ENCODE measurements at regions not wholly inside any gene's neighbourhood (a gene's known extent, or its start where the extent isn't known, plus 50 kb on each side); places are given as distances from the start of the nearest gene placed in this dataset.

GRCh38 chr18:38023871-38024270 lies 458.3 kb upstream of the CELF4 start:
- Histone ChIP-seq H3K9me3 (ENCODE audit: low read length) (no peaks in the 10 kb centered on the region), H3K27ac (ENCODE audit: low read depth, low read length) (no peak overlapping the region), H3K27me3 (ENCODE audit: insufficient read depth, low read length, poor library complexity, severe bottlenecking) (no peaks in the 10 kb centered on the region), H3K36me3 (ENCODE audit: insufficient read depth, low read length) (no peaks in the 10 kb centered on the region), H3K4me1 (ENCODE audit: insufficient read depth, low read length) (no peaks in the 10 kb centered on the region), H3K4me3 (ENCODE audit: low read length) (no peak overlapping the region)
- ChIA-PET CTCF (no interaction called here), POLR2A (no interaction called here)
- Mint-ChIP-seq H3K9me3 (peaks cover 0 to 23% (median 2%) of the 10 kb centered on the region in 5 donors), H3K4me1 (no peaks in the 10 kb centered on the region), H3K27me3 (no peaks in the 10 kb centered on the region), H3K36me3 (no peaks in the 10 kb centered on the region), H3K27ac (no peak overlapping the region), H3K4me3 (no peak overlapping the region)
- DNase-seq, result no peak

DNA sequence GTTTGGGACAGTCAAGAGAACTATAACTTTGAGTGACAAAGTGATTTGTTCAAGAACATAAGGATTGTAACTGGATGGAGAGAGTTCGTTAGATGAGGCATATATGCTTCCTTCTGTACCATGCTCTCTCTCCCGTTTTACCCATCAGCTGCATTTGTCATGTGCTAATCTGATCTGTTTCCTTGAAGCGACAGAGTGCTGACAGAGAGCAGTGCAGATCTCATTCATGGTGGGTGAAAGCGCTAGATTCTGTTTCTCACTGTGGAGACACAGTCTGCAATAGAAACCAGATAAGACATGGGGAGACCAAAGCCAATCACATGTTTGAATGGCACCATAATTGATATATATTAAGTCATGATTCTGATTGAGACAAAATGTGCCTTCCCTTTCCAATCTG lies 456.6 kb upstream of the CELF4 start:
- CTCF ChIA-PET, result no interaction called here
- Mint-ChIP-seq H3K27ac (no peak overlapping the region), H3K4me3 (no peak overlapping the region), H3K36me3 (no peaks in the 10 kb centered on the region), H3K27me3 (no peaks in the 10 kb centered on the region), H3K4me1 (no peaks in the 10 kb centered on the region), H3K9me3 (peaks cover 0 to 22% (median 3%) of the 10 kb centered on the region in 5 donors)
- H3K36me3 ChIP-seq (ENCODE audit: insufficient read depth, low read length), result no peaks in the 10 kb centered on the region
- H3K27me3 ChIP-seq (ENCODE audit: insufficient read depth, low read length, poor library complexity, severe bottlenecking), result no peaks in the 10 kb centered on the region
- DNase-seq, result no peak
- no peak overlapping the region for H3K4me3 ChIP-seq (ENCODE audit: low read length)
- H3K4me1 ChIP-seq (ENCODE audit: insufficient read depth, low read length), result no peaks in the 10 kb centered on the region
- no peaks in the 10 kb centered on the region for H3K9me3 ChIP-seq (ENCODE audit: low read length)
- no peak overlapping the region for H3K27ac ChIP-seq (ENCODE audit: low read depth, low read length)
- POLR2A ChIA-PET, result no interaction called here

DNA sequence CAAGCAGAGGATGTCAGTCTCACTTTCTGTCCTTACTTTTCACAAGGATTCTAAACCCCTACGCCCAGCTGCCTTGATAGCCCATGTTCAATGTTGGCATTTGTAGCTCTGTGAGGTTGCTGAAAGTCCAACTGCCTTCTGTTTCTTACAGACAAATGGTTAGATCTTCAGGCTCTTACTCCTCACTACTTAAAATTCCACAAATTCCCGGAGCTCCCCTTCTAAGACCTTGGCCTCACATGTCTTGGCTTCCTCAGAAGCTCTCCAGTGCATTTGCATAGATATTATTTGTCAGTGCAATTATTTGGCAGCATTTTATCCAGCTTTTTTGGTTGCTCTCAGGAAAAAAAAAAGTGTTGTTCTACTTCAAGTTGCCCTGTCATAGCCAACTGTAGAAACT lies 453.7 kb upstream of the CELF4 start:
- Mint-ChIP-seq H3K36me3 (no peaks in the 10 kb centered on the region), H3K4me3 (no peak overlapping the region), H3K27ac (no peak overlapping the region), H3K4me1 (no peaks in the 10 kb centered on the region), H3K9me3 (peaks cover 5 to 29% (median 6%) of the 10 kb centered on the region in 5 donors), H3K27me3 (no peaks in the 10 kb centered on the region)
- no peak overlapping the region for H3K27ac ChIP-seq (ENCODE audit: low read depth, low read length)
- H3K4me3 ChIP-seq (ENCODE audit: low read length), result no peak overlapping the region
- ChIA-PET POLR2A (no interaction called here), CTCF (no interaction called here)
- no peaks in the 10 kb centered on the region for H3K4me1 ChIP-seq (ENCODE audit: insufficient read depth, low read length)
- DNase-seq, result no peak
- no peaks in the 10 kb centered on the region for H3K36me3 ChIP-seq (ENCODE audit: insufficient read depth, low read length)
- H3K27me3 ChIP-seq (ENCODE audit: insufficient read depth, low read length, poor library complexity, severe bottlenecking), result no peaks in the 10 kb centered on the region
- H3K9me3 ChIP-seq (ENCODE audit: low read length), result no peaks in the 10 kb centered on the region

DNA sequence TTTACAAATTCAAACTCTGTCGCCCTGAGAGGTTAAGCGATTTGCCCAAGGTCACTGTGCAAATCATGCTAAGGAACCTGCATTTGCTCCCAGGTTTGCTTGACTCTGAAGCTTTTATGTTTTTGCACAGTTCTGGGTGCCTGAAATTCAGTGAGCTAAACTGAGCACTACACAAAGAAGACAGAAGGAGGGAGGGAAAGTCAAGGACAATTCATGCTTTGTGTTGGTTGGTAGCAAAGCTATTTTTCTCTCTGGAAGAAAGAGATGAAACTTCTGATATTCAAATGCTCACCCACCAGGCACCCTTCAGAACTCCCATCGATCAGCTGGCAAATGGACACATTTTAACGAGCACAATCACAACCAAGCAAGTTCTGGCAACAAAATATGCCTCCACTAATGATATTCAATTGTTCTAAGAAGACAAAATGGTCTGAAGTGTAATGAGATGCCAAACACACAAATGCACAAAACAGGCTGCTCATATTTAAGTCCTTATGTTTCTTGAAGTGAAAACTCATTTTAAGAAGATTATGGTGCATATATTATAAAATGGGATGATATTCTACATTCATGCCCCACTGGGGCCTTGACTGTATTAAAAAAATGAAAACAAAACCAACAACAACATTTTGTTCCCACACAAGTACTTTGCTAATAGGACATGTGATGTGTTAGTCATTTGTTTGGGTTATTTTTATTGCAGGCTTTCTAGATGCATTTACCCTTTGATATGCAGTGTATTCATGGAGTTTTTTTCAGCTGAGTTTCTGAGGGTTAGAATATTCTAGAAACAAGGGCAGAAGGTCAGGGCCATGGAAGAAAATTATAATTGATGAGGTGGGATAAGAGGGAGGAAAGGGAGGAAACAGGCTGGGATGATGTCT lies 445.6 kb upstream of the CELF4 start:
- no peaks in the 10 kb centered on the region for H3K27me3 ChIP-seq (ENCODE audit: insufficient read depth, low read length, poor library complexity, severe bottlenecking)
- CTCF ChIA-PET, result no interaction called here

GRCh38 chr18:38010037-38010436 lies 444.4 kb upstream of the CELF4 start:
- CTCF ChIA-PET, result no interaction called here
- H3K27ac Mint-ChIP-seq, result no peak overlapping the region
- DNase-seq, result no peak

More for the DNA sequence above, 445.6 kb upstream of the CELF4 start:
- Histone ChIP-seq H3K4me1 (ENCODE audit: insufficient read depth, low read length) (no peaks in the 10 kb centered on the region), H3K27ac (ENCODE audit: low read depth, low read length) (no peak overlapping the region), H3K9me3 (ENCODE audit: low read length) (no peaks in the 10 kb centered on the region), H3K36me3 (ENCODE audit: insufficient read depth, low read length) (no peaks in the 10 kb centered on the region), H3K4me3 (ENCODE audit: low read length) (no peak overlapping the region)
- Mint-ChIP-seq H3K4me3 (no peak overlapping the region), H3K9me3 (peaks cover 0 to 28% (median 10%) of the 10 kb centered on the region in 5 donors), H3K36me3 (no peaks in the 10 kb centered on the region), H3K4me1 (no peaks in the 10 kb centered on the region), H3K27ac (no peak overlapping the region), H3K27me3 (no peaks in the 10 kb centered on the region)
- POLR2A ChIA-PET, result no interaction called here
- no peak for DNase-seq

DNA sequence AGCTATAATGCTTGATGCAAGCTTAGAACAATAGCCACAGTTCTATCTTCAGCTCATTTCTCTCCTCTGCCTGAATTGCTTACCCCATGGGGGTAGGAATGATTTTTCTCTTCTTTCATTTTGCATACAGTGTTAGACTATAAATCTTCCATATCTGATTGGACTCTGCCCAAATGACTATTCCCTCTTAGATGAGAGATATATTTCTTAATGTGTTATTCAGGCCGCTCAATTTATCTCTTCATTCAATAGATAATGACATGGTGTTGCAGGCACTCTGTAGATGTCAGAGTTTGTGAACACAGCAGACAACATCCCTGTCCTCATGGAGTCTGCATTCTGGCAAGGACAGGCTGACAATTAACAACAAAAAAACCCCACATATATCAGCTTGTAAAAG lies 443.7 kb upstream of the CELF4 start:
- no peaks in the 10 kb centered on the region for H3K36me3 Mint-ChIP-seq

More at GRCh38 chr18:38010037-38010436, 444.4 kb upstream of the CELF4 start:
- Mint-ChIP-seq H3K27me3 (no peaks in the 10 kb centered on the region), H3K36me3 (no peaks in the 10 kb centered on the region), H3K4me1 (no peaks in the 10 kb centered on the region), H3K9me3 (peaks cover 0 to 22% (median 3%) of the 10 kb centered on the region in 5 donors), H3K4me3 (no peak overlapping the region)
- H3K4me3 ChIP-seq (ENCODE audit: low read length), result no peak overlapping the region
- H3K27ac ChIP-seq (ENCODE audit: low read depth, low read length), result no peak overlapping the region
- H3K9me3 ChIP-seq (ENCODE audit: low read length), result no peaks in the 10 kb centered on the region
- H3K36me3 ChIP-seq (ENCODE audit: insufficient read depth, low read length), result no peaks in the 10 kb centered on the region
- no peaks in the 10 kb centered on the region for H3K4me1 ChIP-seq (ENCODE audit: insufficient read depth, low read length)
- H3K27me3 ChIP-seq (ENCODE audit: insufficient read depth, low read length, poor library complexity, severe bottlenecking), result no peaks in the 10 kb centered on the region
- POLR2A ChIA-PET, result no interaction called here

DNA sequence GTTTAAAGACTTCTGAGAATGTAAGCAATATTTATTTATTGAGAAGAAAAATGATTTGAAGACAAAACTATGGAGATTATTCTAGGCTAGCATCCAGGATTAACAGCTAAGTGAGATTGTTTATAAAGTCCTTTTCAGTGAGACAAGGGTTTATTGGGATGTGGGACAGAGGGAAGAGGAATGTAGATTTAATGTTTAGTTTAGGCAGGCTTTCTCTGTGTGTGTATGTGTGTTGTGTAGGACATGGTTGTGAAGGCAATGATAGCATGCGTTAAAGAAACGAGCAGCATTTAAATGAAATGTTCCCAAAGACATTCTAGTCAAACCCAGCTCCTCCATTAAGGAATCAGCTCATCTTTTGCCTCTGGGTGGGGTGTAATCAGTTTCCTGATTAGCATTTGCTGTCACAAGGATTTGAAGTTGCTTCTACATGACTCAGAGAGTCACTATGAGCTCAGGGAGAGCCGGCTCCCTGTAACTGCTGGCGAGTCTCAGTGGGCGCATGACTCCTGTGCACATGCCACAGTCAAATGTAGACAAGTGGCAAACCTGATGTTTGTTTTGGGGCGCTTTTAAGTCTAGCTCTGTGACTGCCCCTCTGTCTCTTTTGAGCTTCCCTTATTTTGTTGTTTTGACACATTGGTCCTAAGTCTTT lies 442.2 kb upstream of the CELF4 start:
- Mint-ChIP-seq H3K4me1 (no peaks in the 10 kb centered on the region), H3K27ac (no peak overlapping the region), H3K27me3 (no peaks in the 10 kb centered on the region), H3K36me3 (no peaks in the 10 kb centered on the region), H3K4me3 (no peak overlapping the region), H3K9me3 (peaks cover 0 to 16% (median 5%) of the 10 kb centered on the region in 5 donors)
- ChIA-PET POLR2A (no interaction called here), CTCF (no interaction called here)
- Histone ChIP-seq H3K4me1 (ENCODE audit: insufficient read depth, low read length) (no peaks in the 10 kb centered on the region), H3K27me3 (ENCODE audit: insufficient read depth, low read length, poor library complexity, severe bottlenecking) (no peaks in the 10 kb centered on the region), H3K4me3 (ENCODE audit: low read length) (no peak overlapping the region), H3K27ac (ENCODE audit: low read depth, low read length) (no peak overlapping the region), H3K9me3 (ENCODE audit: low read length) (no peaks in the 10 kb centered on the region), H3K36me3 (ENCODE audit: insufficient read depth, low read length) (no peaks in the 10 kb centered on the region)
- no peak for DNase-seq

More for the DNA sequence above, 443.7 kb upstream of the CELF4 start:
- H3K9me3 Mint-ChIP-seq, result peaks cover 0 to 18% (median 5%) of the 10 kb centered on the region in 5 donors
- ChIA-PET POLR2A (no interaction called here), CTCF (no interaction called here)
- H3K4me1 Mint-ChIP-seq, result no peaks in the 10 kb centered on the region
- no peak overlapping the region for H3K4me3 ChIP-seq (ENCODE audit: low read length)
- no peak overlapping the region for H3K27ac ChIP-seq (ENCODE audit: low read depth, low read length)
- H3K9me3 ChIP-seq (ENCODE audit: low read length), result no peaks in the 10 kb centered on the region
- H3K4me3 Mint-ChIP-seq, result no peak overlapping the region
- H3K36me3 ChIP-seq (ENCODE audit: insufficient read depth, low read length), result no peaks in the 10 kb centered on the region
- no peaks in the 10 kb centered on the region for H3K4me1 ChIP-seq (ENCODE audit: insufficient read depth, low read length)
- H3K27me3 Mint-ChIP-seq, result no peaks in the 10 kb centered on the region
- H3K27me3 ChIP-seq (ENCODE audit: insufficient read depth, low read length, poor library complexity, severe bottlenecking), result no peaks in the 10 kb centered on the region
- DNase-seq, result no peak
- H3K27ac Mint-ChIP-seq, result no peak overlapping the region

DNA sequence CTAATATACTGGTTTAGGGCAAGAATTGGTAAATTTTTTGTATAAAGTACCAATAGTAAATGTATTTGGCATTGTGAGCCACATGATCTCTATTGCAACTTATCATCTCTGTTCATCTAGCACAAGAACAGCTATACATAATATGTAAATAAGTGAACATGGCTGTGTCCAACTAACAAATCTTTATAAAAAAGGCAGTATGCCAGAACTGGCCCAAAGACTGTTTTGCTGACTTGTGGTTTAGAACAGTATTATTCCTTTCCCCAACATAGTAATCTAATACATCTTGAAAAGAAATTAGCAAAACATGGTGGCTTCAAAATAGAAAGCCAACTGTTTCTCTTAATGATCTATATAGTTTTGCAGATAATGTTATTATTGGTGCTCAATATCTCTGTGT lies 441.4 kb upstream of the CELF4 start:
- DNase-seq, result no peak

More for the DNA sequence above, 441.4 kb upstream of the CELF4 start:
- H3K4me1 ChIP-seq (ENCODE audit: insufficient read depth, low read length), result no peaks in the 10 kb centered on the region
- no peaks in the 10 kb centered on the region for H3K9me3 ChIP-seq (ENCODE audit: low read length)
- Mint-ChIP-seq H3K27me3 (no peaks in the 10 kb centered on the region), H3K9me3 (peaks cover 0 to 16% (median 5%) of the 10 kb centered on the region in 5 donors), H3K27ac (no peak overlapping the region), H3K4me1 (no peaks in the 10 kb centered on the region), H3K36me3 (no peaks in the 10 kb centered on the region), H3K4me3 (no peak overlapping the region)
- H3K36me3 ChIP-seq (ENCODE audit: insufficient read depth, low read length), result no peaks in the 10 kb centered on the region
- no peak overlapping the region for H3K27ac ChIP-seq (ENCODE audit: low read depth, low read length)
- H3K4me3 ChIP-seq (ENCODE audit: low read length), result no peak overlapping the region
- no peaks in the 10 kb centered on the region for H3K27me3 ChIP-seq (ENCODE audit: insufficient read depth, low read length, poor library complexity, severe bottlenecking)
- CTCF ChIA-PET, result no interaction called here
- POLR2A ChIA-PET, result no interaction called here

Measured in CD8-positive, alpha-beta memory T cell (primary cell).